HepG2 (cell line): ENCODE measurements at regions not wholly inside any gene's neighbourhood (a gene's known extent, or its start where the extent isn't known, plus 50 kb on each side); places are given as distances from the start of the nearest gene placed in this dataset.

Experiments
- ATAC-seq: fragments of 200-7000 bp; cut with Tn5 transposase; 3 replicates; pipeline ENCODE4 v1.9.1; 2020; ENCODE audit warnings: mild to moderate bottlenecking, moderate library complexity
- BruUV-seq: library from RNA; stranded (reverse); fragments of 400-500 nt; replicated peaks from 2 replicates; lab custom pipeline; 2021; lab: Mats Ljungman, UMichigan
- CTCF ChIA-PET: fragments of 300-600 bp; formaldehyde crosslinking; extraction: SDS; loops from one replicate; lab custom pipeline; 2021; ENCODE audit warnings: low total read pairs, inconsistent platforms, low intra/inter-chr PET ratio; lab: Yijun Ruan, JAX
- POLR2A ChIA-PET: fragments of 350-600 bp; sonication (Branson Sonifier 250); formaldehyde crosslinking; loops from one replicate; lab custom pipeline; 2020; ENCODE audit warnings: antibody characterized with exemption, inconsistent platforms; lab: Yijun Ruan, JAX
- DNase-seq: peaks from one replicate; pipeline ENCODE4 v3.0.0-alpha.2; 2015; ENCODE audit warnings: low spot score
- FAIRE-seq: peaks from 3 replicates; lab custom pipeline; 2011; peaks lifted over from hg19 to GRCh38; lab: Jason Lieb, UNC
- H2AFZ ChIP-seq: one replicate; pipeline ENCODE4 v1.6.1; 2011; ENCODE audit warnings: low read length, inconsistent platforms
- H3K27ac ChIP-seq: fragments of 300-600 bp; 3 replicates; pipeline ENCODE4 v1.8.0; 2011; ENCODE audit warnings: mixed run types, mild to moderate bottlenecking, mixed read lengths, low read length, inconsistent platforms; ENCODE audit not compliant: insufficient read depth; ENCODE audit errors: extremely low read length
- H3K27me3 ChIP-seq, 2 experiments: fragments of 200-600 bp in 1 of 2; 2 replicates in 1 of 2; 3 replicates in 1 of 2; pipeline versions ENCODE4 v1.6.0 to v1.8.0; 2011; ENCODE audit warnings: low read length in 2 of 2, mild to moderate bottlenecking in 2 of 2, moderate library complexity in 2 of 2, inconsistent platforms in 1 of 2; ENCODE audit not compliant: insufficient read depth in 2 of 2, control insufficient read depth in 1 of 2
- H3K36me3 ChIP-seq, 2 experiments: fragments of 200-600 bp in 1 of 2; replicated peaks in 1 of 2; 2 replicates in 1 of 2; 3 replicates in 1 of 2; pipeline versions ENCODE4 v1.5.1 to v1.8.0; 2011; ENCODE audit warnings: low read length in 2 of 2, inconsistent platforms in 1 of 2; ENCODE audit not compliant: insufficient read depth in 2 of 2, control insufficient read depth in 1 of 2
- H3K4me1 ChIP-seq: 2 replicates; pipeline ENCODE4 v1.5.1; 2012; ENCODE audit warnings: low read length, inconsistent platforms; ENCODE audit not compliant: insufficient read depth
- H3K4me2 ChIP-seq: 2 replicates; pipeline ENCODE4 v1.6.0; 2011; ENCODE audit warnings: low read depth, low read length, inconsistent platforms
- H3K4me3 ChIP-seq, 3 experiments: fragments of 200-600 bp in 1 of 3; sonication (generic), shearing (Covaris generic) in 1 of 3; replicated peaks in 1 of 3; 2 replicates each; pipeline ENCODE4 v1.5.1; 2011 to 2016; ENCODE audit warnings: low read length in 3 of 3, inconsistent platforms in 2 of 3, low read depth in 2 of 3, mild to moderate bottlenecking in 2 of 3, control low read depth in 1 of 3, mixed read lengths in 1 of 3; ENCODE audit not compliant: insufficient read depth in 1 of 3
- H3K79me2 ChIP-seq: one replicate; pipeline ENCODE4 v1.6.1; 2011; ENCODE audit warnings: low read length, inconsistent platforms; ENCODE audit not compliant: insufficient read depth
- H3K9ac ChIP-seq: 2 replicates; pipeline ENCODE4 v1.6.0; 2011; ENCODE audit warnings: mild to moderate bottlenecking, low read depth, low read length, inconsistent platforms; ENCODE audit not compliant: insufficient read depth
- H3K9me3 ChIP-seq: 2 replicates; pipeline ENCODE4 v1.5.1; 2012; ENCODE audit warnings: mild to moderate bottlenecking, low read length
- H4K20me1 ChIP-seq: 2 replicates; pipeline ENCODE4 v1.6.0; 2011; ENCODE audit warnings: inconsistent platforms, mild to moderate bottlenecking, low read length, moderate library complexity; ENCODE audit not compliant: insufficient read depth
- NFIC ChIP-seq: IDR thresholded peaks from 2 replicates; pipeline ENCODE4 v1.6.1; 2012; ENCODE audit warnings: mild to moderate bottlenecking, low read length, inconsistent platforms
- ZBTB49 ChIP-seq: sonication (generic); formaldehyde crosslinking; IDR thresholded peaks from 2 replicates; pipeline ENCODE4 v1.4.0; 2020; ENCODE audit warnings: missing genetic modification reagents, borderline replicate concordance
- ZNF543 ChIP-seq: sonication (generic); formaldehyde crosslinking; IDR thresholded peaks from 2 replicates; pipeline ENCODE4 v1.4.0; 2020; ENCODE audit warnings: mild to moderate bottlenecking, missing genetic modification reagents
- ZSCAN25 ChIP-seq: sonication (generic); formaldehyde crosslinking; IDR thresholded peaks from 2 replicates; pipeline ENCODE4 v1.8.0; 2022; ENCODE audit warnings: mild to moderate bottlenecking, missing genetic modification reagents
- WGBS: methylation state at CpG from one replicate; pipeline ENCODE4 v1.1.6; 2017; ENCODE audit warnings: low lambda C conversion rate; 5-methylcytosine and 5-hydroxymethylcytosine counted together
- in situ Hi-C: cut with HindIII; loops from 2 replicates; pipeline ENCODE4 v1.10.0; 2017; ENCODE audit warnings: low pct_unique_long_range_greater_than_20kb; ENCODE audit not compliant: extremely low pct_ligation_motif_present
- intact Hi-C: fragments of 100-400 bp; cut with micrococcal nuclease; formaldehyde crosslinking; loops from one replicate; pipeline ENCODE4 v1.10.0; 2022; ENCODE audit not compliant: unreplicated experiment
- TF ChIP-seq, protein P1 (sequence below): sonication (generic); formaldehyde crosslinking; IDR thresholded peaks from 2 replicates; pipeline ENCODE4 v1.4.0; 2020; ENCODE audit warnings: mild to moderate bottlenecking, missing genetic modification reagents

DNA sequence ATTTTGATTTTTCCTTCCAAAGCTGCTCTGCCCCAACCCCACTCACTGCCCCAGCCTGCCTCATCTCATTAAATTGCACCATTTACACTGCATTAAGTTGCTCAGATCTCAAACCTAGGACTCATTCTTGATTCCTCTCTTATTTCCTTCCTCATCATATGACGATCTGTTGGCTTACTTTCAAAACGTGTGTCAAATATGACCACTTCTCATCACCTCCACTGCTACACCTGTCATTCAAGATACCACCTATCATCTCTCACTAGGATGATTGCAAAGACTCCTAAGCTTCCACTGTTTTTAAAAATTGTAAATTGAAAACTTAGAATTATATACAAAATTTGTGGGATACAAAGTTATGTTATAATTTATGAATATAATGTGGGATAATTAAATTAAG lies 147.1 kb downstream of the DCK start:
- Histone ChIP-seq H3K9ac (no peak overlapping the region), H4K20me1 (no peaks in the 10 kb centered on the region), H3K4me3 (no peak overlapping the region), H3K79me2 (no peaks in the 10 kb centered on the region), H3K4me1 (no peaks in the 10 kb centered on the region), H3K27me3 (no peaks in the 10 kb centered on the region), H3K27ac (no peak overlapping the region), H3K36me3 (no peaks in the 10 kb centered on the region), H3K9me3 (no peaks in the 10 kb centered on the region), H2AFZ (no peak overlapping the region), H3K4me2 (no peak overlapping the region)
- ChIA-PET CTCF (no interaction called here), POLR2A (no interaction called here)
- ATAC-seq (no peak), DNase-seq (no peak), FAIRE-seq (no peak)
- no TSS peak for BruUV-seq
- intact Hi-C loops (no loop called here), in situ Hi-C loops (no loop called here)
- no peak for TF ChIP-seq NFIC
- no peak for TF ChIP-seq ZSCAN25
- no peak for TF ChIP-seq ZBTB49
- TF ChIP-seq, protein P1, sequence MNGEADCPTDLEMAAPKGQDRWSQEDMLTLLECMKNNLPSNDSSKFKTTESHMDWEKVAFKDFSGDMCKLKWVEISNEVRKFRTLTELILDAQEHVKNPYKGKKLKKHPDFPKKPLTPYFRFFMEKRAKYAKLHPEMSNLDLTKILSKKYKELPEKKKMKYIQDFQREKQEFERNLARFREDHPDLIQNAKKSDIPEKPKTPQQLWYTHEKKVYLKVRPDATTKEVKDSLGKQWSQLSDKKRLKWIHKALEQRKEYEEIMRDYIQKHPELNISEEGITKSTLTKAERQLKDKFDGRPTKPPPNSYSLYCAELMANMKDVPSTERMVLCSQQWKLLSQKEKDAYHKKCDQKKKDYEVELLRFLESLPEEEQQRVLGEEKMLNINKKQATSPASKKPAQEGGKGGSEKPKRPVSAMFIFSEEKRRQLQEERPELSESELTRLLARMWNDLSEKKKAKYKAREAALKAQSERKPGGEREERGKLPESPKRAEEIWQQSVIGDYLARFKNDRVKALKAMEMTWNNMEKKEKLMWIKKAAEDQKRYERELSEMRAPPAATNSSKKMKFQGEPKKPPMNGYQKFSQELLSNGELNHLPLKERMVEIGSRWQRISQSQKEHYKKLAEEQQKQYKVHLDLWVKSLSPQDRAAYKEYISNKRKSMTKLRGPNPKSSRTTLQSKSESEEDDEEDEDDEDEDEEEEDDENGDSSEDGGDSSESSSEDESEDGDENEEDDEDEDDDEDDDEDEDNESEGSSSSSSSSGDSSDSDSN (CRISPR knock-in tag): no peak
- no peak for TF ChIP-seq ZNF543 (CRISPR knock-in tag)
- WGBS: 3% methylated on average over 2 of the region's 2 CpGs
